Brain microvascular endothelial cell (primary cell): ENCODE measurements at regions not wholly inside any gene's neighbourhood (a gene's known extent, or its start where the extent isn't known, plus 50 kb on each side); places are given as distances from the start of the nearest gene placed in this dataset.

Experiments used
- DNase-seq: peaks from one replicate; pipeline ENCODE4 v3.0.0-alpha.2; 2020
- H3K27ac ChIP-seq: fragments of 250-450 bp; sonication (Bioruptor Pico); 2 replicates; pipeline ENCODE4 v1.5.1; 2020; ENCODE audit warnings: mild to moderate bottlenecking, moderate library complexity
- H3K27me3 ChIP-seq: fragments of 250-450 bp; sonication (Bioruptor Pico); replicated peaks from 2 replicates; pipeline ENCODE4 v1.5.1; 2020; ENCODE audit warnings: mild to moderate bottlenecking
- H3K36me3 ChIP-seq: fragments of 250-450 bp; sonication (Bioruptor Pico); replicated peaks from 2 replicates; pipeline ENCODE4 v1.5.1; 2020; ENCODE audit warnings: mild to moderate bottlenecking
- H3K4me3 ChIP-seq: 2 replicates; pipeline ENCODE4 v1.5.1; 2011; ENCODE audit warnings: low read depth, mild to moderate bottlenecking, control low read depth, low read length, moderate library complexity
- CTCF ChIP-seq: IDR thresholded peaks from 2 replicates; pipeline ENCODE4 v1.5.1; 2011; ENCODE audit warnings: low read depth, mild to moderate bottlenecking, moderate library complexity, low read length, control low read depth, inconsistent platforms; ENCODE audit errors: missing control alignments
- in situ Hi-C: cut with HindIII; loops from 2 replicates; pipeline ENCODE4 v1.10.0; 2017; ENCODE audit warnings: low sequenced_read_pairs, low pct_ligation_motif_present

GRCh38 chr4:159515314-159516025 is 412.6 kb downstream of the RAPGEF2 start:
- no peak for TF ChIP-seq CTCF
- in situ Hi-C loops: no loop called here
- no peak overlapping the region for H3K27ac ChIP-seq

GRCh38 chr4:159516556-159517140 is 413.8 kb downstream of the RAPGEF2 start:
- Histone ChIP-seq H3K27me3 (no peaks in the 10 kb centered on the region), H3K4me3 (no peak overlapping the region), H3K27ac (no peak overlapping the region), H3K36me3 (no peaks in the 10 kb centered on the region)
- no peak for TF ChIP-seq CTCF
- DNase-seq: no peak
- in situ Hi-C loops: no loop called here

More at GRCh38 chr4:159515314-159516025, 412.6 kb downstream of the RAPGEF2 start:
- Histone ChIP-seq H3K36me3 (no peaks in the 10 kb centered on the region), H3K27me3 (no peaks in the 10 kb centered on the region), H3K4me3 (no peak overlapping the region)
- no peak for DNase-seq

- Histone ChIP-seq H3K27me3 (no peaks in the 10 kb centered on the region), H3K36me3 (no peaks in the 10 kb centered on the region), H3K27ac (no peak overlapping the region), H3K4me3 (no peak overlapping the region)
- no peak for DNase-seq
- in situ Hi-C loops: no loop called here
- no peak for TF ChIP-seq CTCF
Measured at GRCh38 chr4:159520074-159520473, 417.2 kb downstream of the RAPGEF2 start.

- in situ Hi-C loops: no loop called here
- H3K27me3 ChIP-seq: no peaks in the 10 kb centered on the region
Measured at GRCh38 chr4:159526172-159526571, 423.3 kb downstream of the RAPGEF2 start.

GRCh38 chr4:159534655-159535054 is 431.8 kb downstream of the RAPGEF2 start:
- no peak for TF ChIP-seq CTCF
- Histone ChIP-seq H3K36me3 (no peaks in the 10 kb centered on the region), H3K27ac (no peak overlapping the region), H3K4me3 (no peak overlapping the region), H3K27me3 (no peaks in the 10 kb centered on the region)
- no peak for DNase-seq
- in situ Hi-C loops: no loop called here

More at GRCh38 chr4:159526172-159526571, 423.3 kb downstream of the RAPGEF2 start:
- TF ChIP-seq CTCF: no peak
- no peak overlapping the region for H3K27ac ChIP-seq
- no peak for DNase-seq
- no peaks in the 10 kb centered on the region for H3K36me3 ChIP-seq
- no peak overlapping the region for H3K4me3 ChIP-seq
